NCI-H146 treated with DMSO at 0.1 percent for 48 hours (cell line): ENCODE measurements at regions not wholly inside any gene's neighbourhood (a gene's known extent, or its start where the extent isn't known, plus 50 kb on each side); places are given as distances from the start of the nearest gene placed in this dataset.
"Not testable (repeated sequence)": the region's sequence is repeated elsewhere in the genome, so short reads cannot be mapped to it uniquely, and the experiment has no call there.

Source experiments
- DNase-seq: peaks from one replicate; lab custom pipeline; 2025; ENCODE audit not compliant: unreplicated experiment; lab: John Stamatoyannopoulos, UW

GRCh38 chr12:82625523-82625922 is 61.2 kb upstream of the TMTC2 start:
- DNase-seq = peak; percentile 66

- DNase-seq = peak; percentile 65
Measured at GRCh38 chr12:82627799-82628198, 58.9 kb upstream of the TMTC2 start.

GRCh38 chr12:82634495-82635258 is 52.0 kb upstream of the TMTC2 start:
- not testable (repeated sequence) for DNase-seq

GRCh38 chr12:82635263-82635662 is 51.4 kb upstream of the TMTC2 start:
- DNase-seq = no peak
